ENCODE measurements at regions not wholly inside any gene's neighbourhood (a gene's known extent, or its start where the extent isn't known, plus 50 kb on each side); places are given as distances from the start of the nearest gene placed in this dataset.

DNA sequence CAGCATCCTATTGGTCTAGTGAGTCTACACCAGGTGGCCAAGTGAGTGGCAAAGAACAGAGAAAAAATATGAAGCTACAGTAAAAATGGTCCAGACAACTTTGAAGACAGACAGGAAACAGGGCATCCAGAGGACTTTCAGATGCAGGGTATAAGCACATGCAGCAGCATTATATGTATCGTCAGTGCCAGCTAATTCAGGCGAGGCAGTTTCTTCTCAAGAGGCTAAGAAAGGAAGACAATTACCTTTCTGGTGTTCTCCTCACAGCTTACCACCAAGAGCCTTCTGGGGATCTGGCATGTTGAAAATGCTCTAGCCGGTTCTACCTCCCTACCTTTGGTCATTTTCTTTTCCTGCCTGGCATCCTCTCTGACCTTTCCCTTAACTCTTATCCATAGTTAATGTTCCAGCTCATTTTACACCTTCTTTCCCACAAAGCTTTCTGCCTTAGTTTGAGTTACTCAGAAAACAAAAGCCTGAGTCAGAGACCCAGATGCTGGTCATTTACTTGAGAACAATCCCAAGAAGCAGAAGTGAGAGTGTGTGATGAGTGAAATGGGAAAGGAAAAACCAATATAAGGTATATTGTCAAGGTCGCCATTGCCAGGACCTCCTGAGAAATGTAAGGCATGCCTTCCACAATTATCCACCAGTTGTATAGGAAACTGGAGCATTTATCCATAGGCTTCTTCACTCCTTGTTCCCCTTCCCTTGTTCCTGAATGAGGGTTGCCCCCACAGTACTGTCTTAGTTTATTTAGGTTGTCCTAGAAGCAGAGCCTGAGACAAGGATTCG is 444.1 kb downstream of the PLPP3 start:
- H3K4me3 Mint-ChIP-seq (ENCODE audit: unreplicated experiment) = no peak overlapping the region
- no peaks in the 10 kb centered on the region for H3K36me3 Mint-ChIP-seq (ENCODE audit: low read depth, unreplicated experiment)
- no peak for DNase-seq (ENCODE audit: low spot score)
- H3K27ac Mint-ChIP-seq (ENCODE audit: unreplicated experiment) = no peak overlapping the region
- H3K4me1 Mint-ChIP-seq (ENCODE audit: unreplicated experiment) = peaks cover 3% of the 10 kb centered on the region
- H3K27me3 Mint-ChIP-seq (ENCODE audit: unreplicated experiment) = peaks cover 3% of the 10 kb centered on the region
- TF ChIP-seq, protein P1, sequence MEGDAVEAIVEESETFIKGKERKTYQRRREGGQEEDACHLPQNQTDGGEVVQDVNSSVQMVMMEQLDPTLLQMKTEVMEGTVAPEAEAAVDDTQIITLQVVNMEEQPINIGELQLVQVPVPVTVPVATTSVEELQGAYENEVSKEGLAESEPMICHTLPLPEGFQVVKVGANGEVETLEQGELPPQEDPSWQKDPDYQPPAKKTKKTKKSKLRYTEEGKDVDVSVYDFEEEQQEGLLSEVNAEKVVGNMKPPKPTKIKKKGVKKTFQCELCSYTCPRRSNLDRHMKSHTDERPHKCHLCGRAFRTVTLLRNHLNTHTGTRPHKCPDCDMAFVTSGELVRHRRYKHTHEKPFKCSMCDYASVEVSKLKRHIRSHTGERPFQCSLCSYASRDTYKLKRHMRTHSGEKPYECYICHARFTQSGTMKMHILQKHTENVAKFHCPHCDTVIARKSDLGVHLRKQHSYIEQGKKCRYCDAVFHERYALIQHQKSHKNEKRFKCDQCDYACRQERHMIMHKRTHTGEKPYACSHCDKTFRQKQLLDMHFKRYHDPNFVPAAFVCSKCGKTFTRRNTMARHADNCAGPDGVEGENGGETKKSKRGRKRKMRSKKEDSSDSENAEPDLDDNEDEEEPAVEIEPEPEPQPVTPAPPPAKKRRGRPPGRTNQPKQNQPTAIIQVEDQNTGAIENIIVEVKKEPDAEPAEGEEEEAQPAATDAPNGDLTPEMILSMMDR (IDR thresholded peaks at IDR 0.05; ENCODE audit: unreplicated experiment) = no peak
- H3K9me3 Mint-ChIP-seq (ENCODE audit: unreplicated experiment) = no peaks in the 10 kb centered on the region

DNA sequence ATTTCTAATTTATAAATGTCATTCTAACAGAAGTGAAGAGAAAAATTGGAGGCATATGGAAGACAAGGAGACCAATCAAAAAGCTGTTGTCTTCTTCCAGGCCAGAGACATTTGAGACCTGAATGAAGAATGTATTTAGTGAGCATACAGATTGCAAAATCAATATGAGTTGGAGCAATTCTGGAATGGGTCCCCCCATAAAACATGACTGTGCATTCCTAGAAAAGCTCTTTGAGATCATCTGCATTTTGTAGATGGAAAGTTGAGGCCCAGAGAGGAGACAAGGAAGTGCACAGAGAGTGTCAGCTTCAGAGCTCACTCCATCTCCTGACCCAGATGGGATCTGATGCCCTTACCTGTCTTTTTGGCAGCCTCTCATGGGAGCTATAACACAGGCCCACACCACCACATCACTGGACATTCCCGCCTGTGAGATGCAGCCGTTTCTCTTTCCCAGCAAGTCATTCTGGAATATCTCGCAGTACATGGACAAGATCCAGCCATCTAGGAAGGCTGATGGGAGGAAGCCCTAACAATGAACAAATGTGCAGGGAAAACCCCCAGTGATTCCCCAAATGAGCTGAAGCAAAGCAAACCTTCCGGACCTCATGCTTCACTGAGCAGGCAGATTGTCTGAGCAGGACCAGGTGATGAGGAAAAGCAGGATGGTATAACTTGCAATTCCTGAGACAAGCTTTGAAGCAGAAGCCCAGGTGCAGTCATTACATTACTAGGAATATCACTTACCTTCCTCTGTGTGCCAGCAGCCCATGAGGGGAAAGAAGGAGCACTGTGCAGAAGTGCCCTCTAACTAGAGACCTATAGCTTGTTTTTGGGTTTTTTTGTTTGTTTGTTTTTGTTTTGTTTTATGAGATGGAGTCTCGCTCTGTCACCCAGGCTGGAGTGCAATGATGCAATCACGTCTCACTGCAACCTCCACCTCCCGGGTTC is 445.6 kb downstream of the PLPP3 start:
- Mint-ChIP-seq H3K27ac (ENCODE audit: unreplicated experiment) (no peak overlapping the region), H3K4me3 (ENCODE audit: unreplicated experiment) (no peak overlapping the region), H3K9me3 (ENCODE audit: unreplicated experiment) (no peaks in the 10 kb centered on the region), H3K4me1 (ENCODE audit: unreplicated experiment) (peaks cover 3% of the 10 kb centered on the region), H3K27me3 (ENCODE audit: unreplicated experiment) (peaks cover 3% of the 10 kb centered on the region), H3K36me3 (ENCODE audit: low read depth, unreplicated experiment) (no peaks in the 10 kb centered on the region)
- TF ChIP-seq, protein P1 (IDR thresholded peaks at IDR 0.05; ENCODE audit: unreplicated experiment) = no peak
- DNase-seq (ENCODE audit: low spot score) = no peak

DNA sequence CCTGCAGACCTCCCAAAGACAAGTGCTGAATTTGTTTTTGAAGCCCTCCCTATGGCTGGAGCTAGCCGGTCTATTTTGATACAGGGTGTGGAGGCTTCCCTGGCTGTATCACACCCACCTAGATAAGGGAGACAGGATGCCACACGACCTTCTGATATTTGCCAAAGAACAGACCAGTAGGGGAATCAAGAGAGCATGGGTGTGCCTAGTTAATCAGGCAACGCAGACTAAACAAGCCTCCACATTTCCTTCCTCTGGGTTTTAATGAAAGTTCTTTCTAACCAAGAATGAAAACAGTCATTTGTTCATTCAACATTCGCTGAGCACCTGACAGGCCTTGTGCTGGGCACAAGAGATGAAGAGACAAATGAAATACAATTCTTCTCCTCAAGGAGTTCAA is 446.8 kb downstream of the PLPP3 start:
- H3K36me3 Mint-ChIP-seq (ENCODE audit: low read depth, unreplicated experiment) = no peaks in the 10 kb centered on the region
- H3K27ac Mint-ChIP-seq (ENCODE audit: unreplicated experiment) = no peak overlapping the region
- H3K4me3 Mint-ChIP-seq (ENCODE audit: unreplicated experiment) = no peak overlapping the region
- peaks cover 3% of the 10 kb centered on the region for H3K4me1 Mint-ChIP-seq (ENCODE audit: unreplicated experiment)
- DNase-seq (ENCODE audit: low spot score) = no peak
- H3K9me3 Mint-ChIP-seq (ENCODE audit: unreplicated experiment) = no peaks in the 10 kb centered on the region
- TF ChIP-seq, protein P1 (IDR thresholded peaks at IDR 0.05; ENCODE audit: unreplicated experiment) = no peak
- H3K27me3 Mint-ChIP-seq (ENCODE audit: unreplicated experiment) = peaks cover 3% of the 10 kb centered on the region

DNA sequence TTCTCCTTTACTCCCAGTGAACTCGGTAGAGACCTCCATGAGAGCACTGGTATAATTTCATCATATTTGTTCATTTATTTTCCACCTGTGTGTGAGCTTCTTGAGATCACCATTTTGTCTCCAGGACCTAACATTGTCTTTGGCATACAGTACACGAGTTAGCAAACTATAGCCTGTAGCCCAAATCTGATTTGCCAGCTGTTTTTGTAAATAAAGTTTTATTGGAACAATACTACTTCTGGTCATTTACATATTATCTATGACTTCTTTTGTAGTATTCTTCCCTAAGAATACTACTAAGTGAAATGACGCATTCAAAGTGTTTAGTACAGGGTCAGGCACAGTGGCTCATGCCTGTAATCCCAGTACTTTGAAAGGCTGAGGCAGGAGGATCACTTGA is 449.5 kb downstream of the PLPP3 start:
- Mint-ChIP-seq H3K4me3 (ENCODE audit: unreplicated experiment) (no peak overlapping the region), H3K27ac (ENCODE audit: unreplicated experiment) (no peak overlapping the region)
- TF ChIP-seq, protein P1 (IDR thresholded peaks at IDR 0.05; ENCODE audit: unreplicated experiment) = no peak

More for the DNA sequence above, 449.5 kb downstream of the PLPP3 start:
- Mint-ChIP-seq H3K36me3 (ENCODE audit: low read depth, unreplicated experiment) (no peaks in the 10 kb centered on the region), H3K4me1 (ENCODE audit: unreplicated experiment) (peaks cover 3% of the 10 kb centered on the region), H3K27me3 (ENCODE audit: unreplicated experiment) (peaks cover 3% of the 10 kb centered on the region), H3K9me3 (ENCODE audit: unreplicated experiment) (no peaks in the 10 kb centered on the region)
- DNase-seq (ENCODE audit: low spot score) = no peak

Measured in endothelial cell (in vitro differentiated cells).